Retinal pigment epithelial cell (primary cell): ENCODE measurements at regions not wholly inside any gene's neighbourhood (a gene's known extent, or its start where the extent isn't known, plus 50 kb on each side); places are given as distances from the start of the nearest gene placed in this dataset.

ENCODE experiments used
- DNase-seq: peaks from one replicate; pipeline ENCODE4 v3.0.0-alpha.2; 2010; ENCODE audit warnings: low read depth
- H3K4me3 ChIP-seq: 2 replicates; pipeline ENCODE4 v1.5.1; 2011; ENCODE audit warnings: mild to moderate bottlenecking, low read length, control low read depth, moderate library complexity
- TF ChIP-seq, protein P1 (sequence below): conservative IDR thresholded peaks from 2 replicates; pipeline ENCODE4 v1.5.1; 2011; ENCODE audit warnings: low read depth, low read length, control low read depth, inconsistent platforms

DNA sequence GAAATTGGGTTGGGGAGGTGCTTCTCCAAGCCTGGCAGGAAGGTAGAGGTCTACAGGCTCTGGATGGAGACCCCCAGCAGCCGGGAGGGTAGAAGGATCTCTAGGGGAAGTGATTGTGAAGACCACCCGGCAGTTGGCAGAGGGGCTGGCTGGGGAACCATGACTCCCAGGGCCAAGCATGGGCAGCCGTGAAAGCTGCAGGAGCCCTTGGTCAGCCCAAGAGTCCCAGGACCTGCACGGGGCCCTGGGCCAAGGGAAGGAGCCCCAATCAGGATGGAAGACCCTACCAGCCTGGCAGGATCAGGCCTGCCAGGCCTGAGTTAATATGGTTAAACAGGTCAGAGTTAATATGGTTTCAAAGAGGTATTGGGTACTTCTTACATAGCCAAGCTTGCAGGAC lies 126.3 kb upstream of the NANOS1 start:
- H3K4me3 ChIP-seq: no peak overlapping the region
- no peak for DNase-seq
- TF ChIP-seq, protein P1, sequence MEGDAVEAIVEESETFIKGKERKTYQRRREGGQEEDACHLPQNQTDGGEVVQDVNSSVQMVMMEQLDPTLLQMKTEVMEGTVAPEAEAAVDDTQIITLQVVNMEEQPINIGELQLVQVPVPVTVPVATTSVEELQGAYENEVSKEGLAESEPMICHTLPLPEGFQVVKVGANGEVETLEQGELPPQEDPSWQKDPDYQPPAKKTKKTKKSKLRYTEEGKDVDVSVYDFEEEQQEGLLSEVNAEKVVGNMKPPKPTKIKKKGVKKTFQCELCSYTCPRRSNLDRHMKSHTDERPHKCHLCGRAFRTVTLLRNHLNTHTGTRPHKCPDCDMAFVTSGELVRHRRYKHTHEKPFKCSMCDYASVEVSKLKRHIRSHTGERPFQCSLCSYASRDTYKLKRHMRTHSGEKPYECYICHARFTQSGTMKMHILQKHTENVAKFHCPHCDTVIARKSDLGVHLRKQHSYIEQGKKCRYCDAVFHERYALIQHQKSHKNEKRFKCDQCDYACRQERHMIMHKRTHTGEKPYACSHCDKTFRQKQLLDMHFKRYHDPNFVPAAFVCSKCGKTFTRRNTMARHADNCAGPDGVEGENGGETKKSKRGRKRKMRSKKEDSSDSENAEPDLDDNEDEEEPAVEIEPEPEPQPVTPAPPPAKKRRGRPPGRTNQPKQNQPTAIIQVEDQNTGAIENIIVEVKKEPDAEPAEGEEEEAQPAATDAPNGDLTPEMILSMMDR: no peak

DNA sequence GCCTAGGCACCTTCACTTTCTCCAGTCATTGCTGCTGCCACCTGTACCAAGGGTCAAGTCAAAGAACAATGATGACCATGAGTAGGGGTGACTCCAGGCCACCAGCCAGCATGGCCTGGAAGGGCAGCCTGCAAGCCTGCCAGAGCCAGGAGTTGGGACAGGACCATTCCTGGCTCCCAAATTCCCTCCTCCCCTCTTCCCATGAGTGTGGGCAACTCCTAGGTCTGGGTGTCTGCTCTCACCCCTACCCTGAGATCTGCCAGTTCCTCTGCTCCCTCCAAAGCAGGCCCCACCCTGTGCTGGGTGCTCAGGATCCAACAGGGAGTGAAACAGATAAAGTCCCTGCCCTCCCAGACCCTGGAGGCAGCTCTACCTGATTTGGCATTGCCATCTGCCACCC lies 125.8 kb upstream of the NANOS1 start:
- no peak for DNase-seq
- H3K4me3 ChIP-seq: no peak overlapping the region
- TF ChIP-seq, protein P1: no peak

DNA sequence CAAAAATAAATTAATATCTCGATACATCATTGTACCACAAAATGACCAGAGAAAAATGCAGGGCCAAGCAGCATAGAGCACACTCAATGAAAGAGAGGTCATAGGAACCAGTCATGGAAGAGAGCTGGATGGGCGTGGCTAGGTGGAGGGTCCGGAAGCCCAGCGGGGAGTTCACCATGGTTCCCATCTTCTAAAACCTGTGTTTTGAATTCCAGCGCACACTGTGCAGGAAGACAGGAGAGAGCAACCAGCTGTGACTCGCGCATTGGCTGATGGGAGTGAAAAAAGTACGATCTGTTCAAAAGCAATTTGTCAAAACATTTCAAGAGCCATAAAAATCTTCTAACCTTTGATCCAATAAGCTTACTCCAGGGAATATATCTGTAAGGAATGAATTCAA lies 125.2 kb upstream of the NANOS1 start:
- DNase-seq: no peak
- H3K4me3 ChIP-seq: no peak overlapping the region
- TF ChIP-seq, protein P1: no peak

DNA sequence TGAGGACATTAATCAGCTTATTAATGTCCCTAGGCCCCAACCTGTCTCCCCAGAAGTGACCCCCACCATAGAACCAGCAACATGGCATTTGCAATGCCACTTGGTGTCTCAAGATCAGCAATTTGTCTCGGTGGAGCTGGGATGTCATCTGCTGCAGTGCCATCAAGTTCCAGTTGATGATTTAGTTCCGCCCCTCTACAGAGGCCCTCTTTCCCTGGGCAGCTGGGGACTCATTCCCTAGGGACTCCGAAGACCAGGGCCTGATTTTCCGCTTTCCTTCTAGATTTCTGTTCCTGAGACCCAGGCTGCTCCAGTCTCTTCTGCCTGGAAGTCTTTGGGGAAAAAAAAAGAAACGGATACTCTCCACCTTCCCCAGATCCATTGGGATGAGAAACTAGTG lies 122.5 kb upstream of the NANOS1 start:
- no peak for DNase-seq
- TF ChIP-seq, protein P1: no peak
- H3K4me3 ChIP-seq: no peak overlapping the region

DNA sequence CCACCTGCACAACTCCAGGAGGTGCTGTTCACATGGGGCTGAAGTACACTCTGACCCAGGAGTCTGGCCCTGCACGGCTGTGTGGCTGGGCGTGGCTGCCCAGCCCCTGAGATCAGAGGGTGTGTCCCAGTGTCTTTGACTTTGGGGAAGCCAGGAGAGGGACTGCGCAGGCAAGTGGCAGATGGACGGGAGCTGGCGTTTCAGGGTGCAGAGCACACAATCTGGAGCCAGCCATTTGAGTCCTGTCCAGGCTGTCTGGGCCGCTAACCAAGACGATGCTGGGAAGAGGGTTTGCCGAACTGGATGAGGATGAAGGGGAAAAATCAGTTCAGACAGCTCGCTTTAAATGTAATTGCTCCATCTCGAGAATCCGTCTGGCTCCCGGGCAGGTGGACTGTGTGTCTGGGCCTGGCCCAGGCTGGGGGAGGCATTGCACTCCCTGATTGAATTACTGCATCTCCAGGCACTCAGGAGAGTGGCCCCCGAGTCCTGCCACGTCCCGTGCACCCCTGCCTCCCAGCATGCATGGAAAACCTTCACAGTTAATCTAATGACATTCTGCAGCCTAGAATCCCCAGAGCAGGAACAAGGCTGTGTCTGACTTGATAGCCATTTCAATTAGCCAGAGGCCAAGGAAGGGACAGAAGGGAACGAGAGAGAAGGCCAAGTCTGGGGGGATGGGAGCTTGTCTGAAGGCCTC lies 120.8 kb upstream of the NANOS1 start:
- DNase-seq: no peak
- TF ChIP-seq, protein P1: no peak
- H3K4me3 ChIP-seq: no peak overlapping the region

DNA sequence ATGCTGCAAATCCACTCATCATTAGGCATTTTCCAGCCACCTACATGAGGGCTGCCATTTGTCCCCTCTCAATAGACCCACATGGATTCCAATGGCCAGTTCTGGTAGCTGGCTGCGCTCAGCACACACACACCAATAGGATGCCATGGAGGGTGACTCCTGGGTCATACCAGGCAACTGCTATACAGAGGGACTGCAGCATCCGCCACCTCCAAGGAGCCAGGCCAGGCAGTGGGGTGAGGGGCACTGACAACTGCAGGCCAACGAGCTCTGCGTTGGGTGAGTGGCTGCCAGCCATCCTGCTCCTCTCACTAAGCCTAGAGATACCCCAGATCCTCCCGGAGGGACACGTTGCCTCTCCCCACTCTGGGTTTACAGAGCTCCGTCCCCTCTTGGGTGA lies 118.8 kb upstream of the NANOS1 start:
- H3K4me3 ChIP-seq: no peak overlapping the region
- no peak for DNase-seq
- TF ChIP-seq, protein P1: no peak

DNA sequence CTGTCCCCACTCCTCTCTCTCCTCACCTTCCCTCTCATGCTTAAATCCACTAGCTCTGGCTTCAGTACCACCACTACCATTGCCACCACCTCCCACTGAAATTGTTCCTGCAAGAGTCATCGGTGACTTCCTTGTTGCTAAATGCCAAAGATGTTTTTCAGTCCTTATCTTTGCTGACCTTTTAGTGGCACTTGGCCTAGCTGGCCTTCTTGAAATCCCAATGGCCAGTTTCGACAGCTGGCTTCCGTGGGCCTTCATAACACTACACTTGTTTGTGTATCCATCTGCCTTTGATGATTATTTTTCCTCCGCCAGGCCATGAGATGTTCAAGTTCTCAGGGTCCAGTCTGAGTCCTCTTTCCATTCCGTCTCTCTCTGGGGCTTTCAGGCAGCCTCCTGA lies 118.2 kb upstream of the NANOS1 start:
- peak; percentile 12 for DNase-seq
- no peak overlapping the region for H3K4me3 ChIP-seq
- TF ChIP-seq, protein P1: no peak
